Peyer's patch (tissue), 4 donors: ENCODE measurements at regions not wholly inside any gene's neighbourhood (a gene's known extent, or its start where the extent isn't known, plus 50 kb on each side); places are given as distances from the start of the nearest gene placed in this dataset.
A peak's percentile ranks its signal among the peaks of the same experiment; 100 is the strongest.

ENCODE experiments used
- DNase-seq, 3 donors: peaks; one replicate each; pipeline ENCODE4 v3.0.0-alpha.2; 2017 to 2019
- H3K27ac ChIP-seq, 4 donors: fragments of 200-600 bp; sonication (generic); one replicate each; pipeline ENCODE4 v1.5.1; 2016 to 2019
- H3K27me3 ChIP-seq, 2 donors: fragments of 200-600 bp; sonication (generic); one replicate each; pipeline ENCODE4 v1.5.1; 2019
- H3K36me3 ChIP-seq, 3 donors: fragments of 200-600 bp; sonication (generic); one replicate each; pipeline ENCODE4 v1.5.1; 2016 to 2019
- H3K4me1 ChIP-seq, 4 donors: fragments of 200-600 bp; sonication (generic); one replicate each; pipeline ENCODE4 v1.5.1; 2016 to 2019
- H3K4me3 ChIP-seq, 4 donors: fragments of 200-600 bp; sonication (generic); 1 replicate in 3 of 4; 2 replicates in 1 of 4; pipeline ENCODE4 v1.5.1; 2016 to 2019; ENCODE audit warnings: mild to moderate bottlenecking in 1 of 4
- H3K9me3 ChIP-seq, 4 donors: fragments of 200-600 bp; sonication (generic); one replicate each; pipeline ENCODE4 v1.5.1; 2016 to 2019; ENCODE audit warnings: mild to moderate bottlenecking in 1 of 4
- POLR2A ChIP-seq, 2 donors: fragments of 450-650 bp; IDR thresholded peaks; one replicate each; pipeline ENCODE4 v1.5.1; 2017; ENCODE audit warnings: antibody characterized with exemption in 2 of 2, mild to moderate bottlenecking in 2 of 2, moderate library complexity in 2 of 2
- TF ChIP-seq, protein P1 (sequence below), 6 experiments: fragments of 450-650 bp in 4 of 6; fragments of 200-600 bp in 2 of 6; sonication (generic) in 1 of 6; IDR thresholded peaks; one replicate each; pipeline ENCODE4 v1.5.1; 2017 to 2019; ENCODE audit warnings: antibody characterized with exemption in 6 of 6, mild to moderate bottlenecking in 3 of 6, moderate library complexity in 1 of 6

- Histone ChIP-seq H3K27me3 (no peaks in the 10 kb centered on the region), H3K27ac (no peak overlapping the region), H3K4me3 (no peak overlapping the region), H3K9me3 (no peaks in the 10 kb centered on the region), H3K4me1 (no peaks in the 10 kb centered on the region), H3K36me3 (no peaks in the 10 kb centered on the region)
- no peak for DNase-seq
- TF ChIP-seq POLR2A (IDR thresholded peaks at IDR 0.05) = no peak
- TF ChIP-seq, protein P1, sequence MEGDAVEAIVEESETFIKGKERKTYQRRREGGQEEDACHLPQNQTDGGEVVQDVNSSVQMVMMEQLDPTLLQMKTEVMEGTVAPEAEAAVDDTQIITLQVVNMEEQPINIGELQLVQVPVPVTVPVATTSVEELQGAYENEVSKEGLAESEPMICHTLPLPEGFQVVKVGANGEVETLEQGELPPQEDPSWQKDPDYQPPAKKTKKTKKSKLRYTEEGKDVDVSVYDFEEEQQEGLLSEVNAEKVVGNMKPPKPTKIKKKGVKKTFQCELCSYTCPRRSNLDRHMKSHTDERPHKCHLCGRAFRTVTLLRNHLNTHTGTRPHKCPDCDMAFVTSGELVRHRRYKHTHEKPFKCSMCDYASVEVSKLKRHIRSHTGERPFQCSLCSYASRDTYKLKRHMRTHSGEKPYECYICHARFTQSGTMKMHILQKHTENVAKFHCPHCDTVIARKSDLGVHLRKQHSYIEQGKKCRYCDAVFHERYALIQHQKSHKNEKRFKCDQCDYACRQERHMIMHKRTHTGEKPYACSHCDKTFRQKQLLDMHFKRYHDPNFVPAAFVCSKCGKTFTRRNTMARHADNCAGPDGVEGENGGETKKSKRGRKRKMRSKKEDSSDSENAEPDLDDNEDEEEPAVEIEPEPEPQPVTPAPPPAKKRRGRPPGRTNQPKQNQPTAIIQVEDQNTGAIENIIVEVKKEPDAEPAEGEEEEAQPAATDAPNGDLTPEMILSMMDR (IDR thresholded peaks at IDR 0.05) = no peak
Observed at GRCh38 chr16:48734220-48734619, 124.2 kb upstream of the N4BP1 start.

DNA sequence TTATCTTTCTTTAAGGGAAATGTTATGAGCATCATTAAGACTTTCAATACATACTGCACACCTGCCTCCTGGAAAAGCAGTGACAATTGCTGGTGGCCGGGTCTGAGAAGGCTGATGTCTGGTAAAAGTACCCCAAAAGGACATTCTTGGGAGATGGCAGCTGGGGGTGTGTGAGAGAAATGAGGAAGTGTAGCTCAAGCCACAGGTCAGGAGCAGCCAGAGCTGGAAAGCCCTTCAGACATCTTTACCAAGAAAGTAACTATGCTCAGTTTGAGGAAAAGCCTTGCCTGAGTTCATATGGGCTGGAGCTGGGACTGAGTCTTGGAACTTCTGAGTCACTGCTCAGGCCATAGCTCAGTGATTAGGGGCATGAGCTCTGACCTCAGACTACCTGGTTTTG, 94.7 kb upstream of the N4BP1 start:
- Histone ChIP-seq H3K4me3 (no peak overlapping the region), H3K4me1 (no peaks in the 10 kb centered on the region), H3K36me3 (no peaks in the 10 kb centered on the region), H3K9me3 (no peaks in the 10 kb centered on the region), H3K27ac (no peak overlapping the region), H3K27me3 (no peaks in the 10 kb centered on the region)
- TF ChIP-seq POLR2A (IDR thresholded peaks at IDR 0.05) = no peak
- TF ChIP-seq, protein P1 (IDR thresholded peaks at IDR 0.05) = no peak
- DNase-seq = no peak

- no peaks in the 10 kb centered on the region for H3K36me3 ChIP-seq
- no peaks in the 10 kb centered on the region for H3K9me3 ChIP-seq
- H3K4me1 ChIP-seq = no peaks in the 10 kb centered on the region
- peak in 2 of 3 donors; percentile 50 to 54 for DNase-seq
- H3K4me3 ChIP-seq = no peak overlapping the region
- H3K27me3 ChIP-seq = no peaks in the 10 kb centered on the region
- H3K27ac ChIP-seq = no peak overlapping the region
- TF ChIP-seq POLR2A (IDR thresholded peaks at IDR 0.05) = no peak
- TF ChIP-seq, protein P1 (IDR thresholded peaks at IDR 0.05) = peak in 4 of 6 experiments; percentile 36 to 61 (median 47)
Observed at GRCh38 chr16:48687421-48688038, 77.5 kb upstream of the N4BP1 start.

DNA sequence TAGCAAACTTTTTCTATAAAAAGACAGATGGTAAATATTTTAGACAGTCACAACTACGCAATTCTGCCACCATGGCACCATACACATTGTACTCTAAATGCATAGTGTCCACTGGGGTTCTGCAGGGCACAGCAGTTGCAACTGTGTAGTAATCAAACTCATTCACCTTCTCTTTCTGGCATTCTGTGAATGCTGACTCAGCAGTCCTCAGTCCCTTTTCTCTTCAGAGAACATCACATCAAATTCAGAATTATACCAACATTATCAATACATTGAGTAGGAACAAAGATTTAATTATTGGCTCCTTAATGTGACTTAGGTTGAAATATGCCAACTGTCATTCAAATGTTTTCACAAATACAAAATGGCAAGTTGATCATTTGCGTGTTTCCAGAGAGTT, 74.2 kb upstream of the N4BP1 start:
- Histone ChIP-seq H3K36me3 (no peaks in the 10 kb centered on the region), H3K27ac (no peak overlapping the region)

DNA sequence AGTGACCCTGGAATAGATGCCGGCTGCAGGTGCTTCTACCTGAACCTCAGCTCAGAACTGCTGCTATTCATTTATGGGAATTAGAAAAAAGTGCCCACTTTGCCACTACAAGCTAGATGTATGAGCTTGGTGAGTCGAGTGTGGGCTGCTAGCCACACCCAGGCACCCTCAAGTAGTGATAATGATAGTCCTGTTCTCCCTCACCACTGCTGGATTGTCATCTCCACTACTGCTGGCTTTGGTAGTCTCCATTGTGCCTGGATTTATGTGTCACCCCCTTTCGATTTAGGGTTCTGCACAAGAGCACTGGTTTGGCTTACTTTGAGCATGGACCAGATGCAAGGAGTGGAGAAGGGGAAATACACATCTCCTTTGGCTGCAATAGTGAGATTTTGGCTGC, 73.0 kb upstream of the N4BP1 start:
- Histone ChIP-seq H3K9me3 (no peaks in the 10 kb centered on the region), H3K27ac (no peak overlapping the region), H3K36me3 (no peaks in the 10 kb centered on the region), H3K4me3 (no peak overlapping the region), H3K4me1 (no peaks in the 10 kb centered on the region), H3K27me3 (no peaks in the 10 kb centered on the region)
- DNase-seq = no peak
- TF ChIP-seq, protein P1 (IDR thresholded peaks at IDR 0.05) = no peak
- TF ChIP-seq POLR2A (IDR thresholded peaks at IDR 0.05) = no peak

More for the DNA sequence above, 74.2 kb upstream of the N4BP1 start:
- Histone ChIP-seq H3K4me3 (no peak overlapping the region), H3K9me3 (no peaks in the 10 kb centered on the region), H3K4me1 (no peaks in the 10 kb centered on the region), H3K27me3 (no peaks in the 10 kb centered on the region)
- no peak for TF ChIP-seq POLR2A (IDR thresholded peaks at IDR 0.05)
- TF ChIP-seq, protein P1 (IDR thresholded peaks at IDR 0.05) = no peak
- DNase-seq = no peak

DNA sequence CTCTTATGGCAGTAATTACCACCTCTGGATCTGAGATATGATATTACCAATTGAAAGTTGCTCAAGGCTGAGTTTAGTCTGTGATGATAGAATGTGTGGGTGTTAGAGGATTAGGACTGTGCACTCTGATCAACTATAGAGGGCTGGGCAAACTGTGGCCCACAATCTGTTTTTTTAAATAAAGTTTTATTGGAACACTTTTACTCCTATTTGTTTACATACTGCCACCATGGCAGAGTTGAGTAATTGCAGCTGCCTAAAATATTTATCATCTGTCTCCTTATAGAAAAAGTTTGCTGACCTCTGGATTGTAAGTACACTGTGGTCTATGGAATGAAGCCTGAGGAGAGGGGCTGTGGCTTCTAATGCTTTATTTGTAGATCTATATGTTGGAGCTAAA, 71.5 kb upstream of the N4BP1 start:
- H3K4me1 ChIP-seq = no peaks in the 10 kb centered on the region
- H3K27ac ChIP-seq = no peak overlapping the region
- no peak for DNase-seq
- no peaks in the 10 kb centered on the region for H3K36me3 ChIP-seq
- no peak overlapping the region for H3K4me3 ChIP-seq
- H3K9me3 ChIP-seq = no peaks in the 10 kb centered on the region
- no peak for TF ChIP-seq POLR2A (IDR thresholded peaks at IDR 0.05)
- TF ChIP-seq, protein P1 (IDR thresholded peaks at IDR 0.05) = no peak
- H3K27me3 ChIP-seq = no peaks in the 10 kb centered on the region
